ENCODE measurements at regions not wholly inside any gene's neighbourhood (a gene's known extent, or its start where the extent isn't known, plus 50 kb on each side); places are given as distances from the start of the nearest gene placed in this dataset.

GRCh38 chr2:156132130-156132529, 200.4 kb downstream of the NR4A2 start:
- no peak overlapping the region for H3K4me3 ChIP-seq (replicated peaks; ENCODE audit: low read depth, low read length)
- TF ChIP-seq, protein P1, sequence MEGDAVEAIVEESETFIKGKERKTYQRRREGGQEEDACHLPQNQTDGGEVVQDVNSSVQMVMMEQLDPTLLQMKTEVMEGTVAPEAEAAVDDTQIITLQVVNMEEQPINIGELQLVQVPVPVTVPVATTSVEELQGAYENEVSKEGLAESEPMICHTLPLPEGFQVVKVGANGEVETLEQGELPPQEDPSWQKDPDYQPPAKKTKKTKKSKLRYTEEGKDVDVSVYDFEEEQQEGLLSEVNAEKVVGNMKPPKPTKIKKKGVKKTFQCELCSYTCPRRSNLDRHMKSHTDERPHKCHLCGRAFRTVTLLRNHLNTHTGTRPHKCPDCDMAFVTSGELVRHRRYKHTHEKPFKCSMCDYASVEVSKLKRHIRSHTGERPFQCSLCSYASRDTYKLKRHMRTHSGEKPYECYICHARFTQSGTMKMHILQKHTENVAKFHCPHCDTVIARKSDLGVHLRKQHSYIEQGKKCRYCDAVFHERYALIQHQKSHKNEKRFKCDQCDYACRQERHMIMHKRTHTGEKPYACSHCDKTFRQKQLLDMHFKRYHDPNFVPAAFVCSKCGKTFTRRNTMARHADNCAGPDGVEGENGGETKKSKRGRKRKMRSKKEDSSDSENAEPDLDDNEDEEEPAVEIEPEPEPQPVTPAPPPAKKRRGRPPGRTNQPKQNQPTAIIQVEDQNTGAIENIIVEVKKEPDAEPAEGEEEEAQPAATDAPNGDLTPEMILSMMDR (IDR thresholded peaks at IDR 0.05; ENCODE audit: low read length, missing control alignments), result no peak
- no peak for DNase-seq (ENCODE audit: low read depth)

DNA sequence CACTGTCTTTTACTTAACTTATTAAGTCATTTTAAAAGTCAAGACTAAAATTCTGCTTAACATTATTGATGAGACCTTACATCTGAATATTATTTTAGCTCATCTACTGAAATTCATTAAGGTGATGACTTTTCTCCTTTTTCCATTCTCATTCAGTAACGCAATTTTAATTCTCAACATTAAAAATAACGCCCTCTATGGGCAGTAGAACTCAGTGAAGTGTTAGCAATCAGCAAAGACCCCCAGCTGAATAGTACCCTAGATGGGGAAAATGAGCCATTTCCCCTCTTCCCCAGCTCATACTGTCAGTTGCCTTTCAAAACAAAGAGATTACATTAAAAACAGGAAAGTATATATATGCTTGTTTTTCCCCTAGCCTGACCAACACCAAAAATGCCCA, 203.3 kb downstream of the NR4A2 start:
- DNase-seq (ENCODE audit: low read depth), result no peak

GRCh38 chr2:156125018-156125417, 207.5 kb downstream of the NR4A2 start:
- DNase-seq (ENCODE audit: low read depth), result no peak
- TF ChIP-seq, protein P1 (IDR thresholded peaks at IDR 0.05; ENCODE audit: low read length, missing control alignments), result no peak
- H3K4me3 ChIP-seq (replicated peaks; ENCODE audit: low read depth, low read length), result no peak overlapping the region

More for the DNA sequence above, 203.3 kb downstream of the NR4A2 start:
- no peak overlapping the region for H3K4me3 ChIP-seq (replicated peaks; ENCODE audit: low read depth, low read length)
- TF ChIP-seq, protein P1 (IDR thresholded peaks at IDR 0.05; ENCODE audit: low read length, missing control alignments), result no peak

GRCh38 chr2:156124458-156124857, 208.1 kb downstream of the NR4A2 start:
- no peak for DNase-seq (ENCODE audit: low read depth)
- H3K4me3 ChIP-seq (replicated peaks; ENCODE audit: low read depth, low read length), result no peak overlapping the region
- TF ChIP-seq, protein P1 (IDR thresholded peaks at IDR 0.05; ENCODE audit: low read length, missing control alignments), result no peak

- TF ChIP-seq, protein P1 (IDR thresholded peaks at IDR 0.05; ENCODE audit: low read length, missing control alignments), result no peak
- no peak for DNase-seq (ENCODE audit: low read depth)
- H3K4me3 ChIP-seq (replicated peaks; ENCODE audit: low read depth, low read length), result no peak overlapping the region
These were observed 213.6 kb downstream of the NR4A2 start for GRCh38 chr2:156118753-156119416.

DNA sequence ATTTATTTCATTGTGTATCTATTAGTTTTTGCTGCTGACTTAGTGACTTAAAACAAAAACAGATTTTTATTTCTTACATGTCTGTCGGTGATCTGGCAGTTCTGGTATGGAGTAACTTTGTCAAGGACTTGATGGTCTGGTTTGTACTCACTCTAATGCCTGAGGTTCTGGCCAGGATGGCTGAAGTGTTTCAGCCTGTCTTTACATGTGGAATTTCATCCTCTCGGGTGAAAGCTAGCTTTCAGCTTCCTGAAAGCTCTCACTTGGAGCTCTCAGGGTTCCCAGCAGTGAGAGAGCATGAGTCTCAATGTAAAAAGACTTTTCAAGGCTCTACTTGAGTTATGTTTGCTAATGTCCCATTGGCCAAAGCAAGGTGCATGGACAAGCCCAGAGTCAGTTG, 216.4 kb downstream of the NR4A2 start:
- TF ChIP-seq, protein P1 (IDR thresholded peaks at IDR 0.05; ENCODE audit: low read length, missing control alignments), result no peak
- no peak for DNase-seq (ENCODE audit: low read depth)
- no peak overlapping the region for H3K4me3 ChIP-seq (replicated peaks; ENCODE audit: low read depth, low read length)

GRCh38 chr2:156115338-156115737, 217.2 kb downstream of the NR4A2 start:
- DNase-seq (ENCODE audit: low read depth), result peak; percentile 21
- TF ChIP-seq, protein P1 (IDR thresholded peaks at IDR 0.05; ENCODE audit: low read length, missing control alignments), result no peak
- H3K4me3 ChIP-seq (replicated peaks; ENCODE audit: low read depth, low read length), result no peak overlapping the region

Measured in fibroblast of pulmonary artery (primary cell).